COR-L47 (cell line): ENCODE measurements at regions not wholly inside any gene's neighbourhood (a gene's known extent, or its start where the extent isn't known, plus 50 kb on each side); places are given as distances from the start of the nearest gene placed in this dataset.

Experiments
- DNase-seq: peaks from one replicate; lab custom pipeline; 2025; lab: John Stamatoyannopoulos, UW

- no peak for DNase-seq
These were observed 96.4 kb upstream of the MYCBP2 start for GRCh38 chr13:77423296-77423695.

- no peak for DNase-seq
These were observed 95.8 kb upstream of the MYCBP2 start for GRCh38 chr13:77422724-77423123.

GRCh38 chr13:77417897-77418296 lies 91.0 kb upstream of the MYCBP2 start:
- DNase-seq: no peak

- no peak for DNase-seq
These were observed 89.8 kb upstream of the MYCBP2 start for GRCh38 chr13:77416666-77417212.

GRCh38 chr13:77415253-77416071 lies 88.6 kb upstream of the MYCBP2 start:
- DNase-seq: no peak

GRCh38 chr13:77412860-77413259 lies 86.0 kb upstream of the MYCBP2 start:
- DNase-seq: no peak

GRCh38 chr13:77412116-77412635 lies 85.3 kb upstream of the MYCBP2 start:
- DNase-seq: no peak

GRCh38 chr13:77409412-77409811 lies 82.5 kb upstream of the MYCBP2 start:
- no peak for DNase-seq

GRCh38 chr13:77406644-77407440 lies 79.9 kb upstream of the MYCBP2 start:
- DNase-seq: no peak

- no peak for DNase-seq
These were observed 72.1 kb upstream of the MYCBP2 start for GRCh38 chr13:77398825-77399620.

GRCh38 chr13:77397636-77398035 lies 70.7 kb upstream of the MYCBP2 start:
- no peak for DNase-seq

- DNase-seq: no peak
These were observed 64.6 kb upstream of the MYCBP2 start for GRCh38 chr13:77391475-77391874.

- no peak for DNase-seq
These were observed 63.5 kb upstream of the MYCBP2 start for GRCh38 chr13:77390391-77390790.

- DNase-seq: no peak
These were observed 62.7 kb upstream of the MYCBP2 start for GRCh38 chr13:77389625-77390000.

GRCh38 chr13:77388944-77389624 lies 62.2 kb upstream of the MYCBP2 start:
- DNase-seq: no peak

- no peak for DNase-seq
These were observed 60.8 kb upstream of the MYCBP2 start for GRCh38 chr13:77387607-77388200.

- DNase-seq: no peak
These were observed 60.1 kb upstream of the MYCBP2 start for GRCh38 chr13:77386880-77387606.

- no peak for DNase-seq
These were observed 59.2 kb upstream of the MYCBP2 start for GRCh38 chr13:77386046-77386445.

GRCh38 chr13:77384999-77385398 lies 58.1 kb upstream of the MYCBP2 start:
- no peak for DNase-seq

- DNase-seq: no peak
These were observed 56.2 kb upstream of the MYCBP2 start for GRCh38 chr13:77383097-77383496.
